K562 (cell line): ENCODE measurements at regions not wholly inside any gene's neighbourhood (a gene's known extent, or its start where the extent isn't known, plus 50 kb on each side); places are given as distances from the start of the nearest gene placed in this dataset.

Experiments
- ATAC-seq: fragments of 200-7000 bp; cut with Tn5 transposase; 3 replicates; pipeline ENCODE4 v1.9.1; 2020; ENCODE audit warnings: moderate library complexity
- BruUV-seq: library from RNA; stranded (reverse); fragments of 400-500 nt; replicated peaks from 2 replicates; lab custom pipeline; 2021; lab: Mats Ljungman, UMichigan
- CTCF ChIA-PET: fragments of 300-600 bp; formaldehyde crosslinking; extraction: SDS; loops from one replicate; lab custom pipeline; 2021; ENCODE audit warnings: low intra/inter-chr PET ratio; lab: Yijun Ruan, JAX
- POLR2A ChIA-PET: fragments of 300-600, 350-650 bp; sonication (Branson Sonifier 250); formaldehyde crosslinking; extraction: SDS; loops from one replicate; lab custom pipeline; 2021; ENCODE audit warnings: antibody characterized with exemption, inconsistent platforms; lab: Yijun Ruan, JAX
- DNase-seq, 4 experiments: peaks; one replicate each; pipeline versions ENCODE4 v3.0.0 to v3.0.0-alpha.2; 2011 to 2018; ENCODE audit warnings: low spot score in 3 of 4, mixed read lengths in 3 of 4; ENCODE audit errors: extremely low read depth in 1 of 4
- FAIRE-seq: peaks from 2 replicates; lab custom pipeline; 2011; peaks lifted over from hg19 to GRCh38; lab: Jason Lieb, UNC
- H2AFZ ChIP-seq: 2 replicates; pipeline ENCODE4 v1.6.0; 2011; ENCODE audit warnings: low read depth, low read length, control low read depth, inconsistent platforms
- H3K27ac ChIP-seq: fragments of 200-600 bp; 3 replicates; pipeline ENCODE4 v1.8.0; 2011; ENCODE audit warnings: low read depth, mild to moderate bottlenecking, control low read depth, inconsistent platforms, low read length, moderate library complexity, mixed read lengths; ENCODE audit errors: extremely low read depth
- H3K27me3 ChIP-seq, 2 experiments: fragments of 300-600 bp in 1 of 2; 2 replicates in 1 of 2; 3 replicates in 1 of 2; pipeline versions ENCODE4 v1.6.0 to v1.8.0; 2011; ENCODE audit warnings: inconsistent platforms in 2 of 2, low read length in 2 of 2, mild to moderate bottlenecking in 1 of 2, mixed read lengths in 1 of 2, moderate library complexity in 1 of 2; ENCODE audit not compliant: control insufficient read depth in 2 of 2, insufficient read depth in 2 of 2
- H3K36me3 ChIP-seq: fragments of 300-600 bp; 3 replicates; pipeline ENCODE4 v1.8.0; 2011; ENCODE audit warnings: mild to moderate bottlenecking, low read length, inconsistent platforms; ENCODE audit not compliant: control insufficient read depth, insufficient read depth
- H3K4me1 ChIP-seq, 2 experiments: fragments of 200-600 bp in 1 of 2; replicated peaks in 1 of 2; 2 replicates in 1 of 2; 3 replicates in 1 of 2; pipeline versions ENCODE4 v1.5.1 to v1.8.0; 2011; ENCODE audit warnings: inconsistent platforms in 2 of 2, low read length in 2 of 2, mild to moderate bottlenecking in 1 of 2, mixed read lengths in 1 of 2, moderate library complexity in 1 of 2; ENCODE audit not compliant: control insufficient read depth in 2 of 2, insufficient read depth in 2 of 2
- H3K4me2 ChIP-seq: 2 replicates; pipeline ENCODE4 v1.6.1; 2011; ENCODE audit warnings: low read length, control low read depth, inconsistent platforms, mixed read lengths; ENCODE audit not compliant: insufficient read depth
- H3K4me3 ChIP-seq: fragments of 200-600 bp; sonication (generic), shearing (Covaris generic); 2 replicates; pipeline ENCODE4 v1.5.1; 2016; ENCODE audit warnings: control low read depth, inconsistent platforms
- H3K79me2 ChIP-seq: fragments of 200-600 bp; 3 replicates; pipeline ENCODE4 v1.8.0; 2011; ENCODE audit warnings: low read length, inconsistent platforms; ENCODE audit not compliant: control insufficient read depth, insufficient read depth
- H3K9ac ChIP-seq, 2 experiments: 2 replicates each; pipeline versions ENCODE4 v1.6.0 to v1.6.1; 2011; ENCODE audit warnings: low read depth in 2 of 2, low read length in 2 of 2, control low read depth in 1 of 2, inconsistent platforms in 1 of 2, mild to moderate bottlenecking in 1 of 2, mixed read lengths in 1 of 2; ENCODE audit not compliant: insufficient read depth in 1 of 2
- H3K9me1 ChIP-seq: one replicate; pipeline ENCODE4 v1.6.0; 2011; ENCODE audit warnings: inconsistent platforms, mild to moderate bottlenecking, low read length, moderate library complexity; ENCODE audit not compliant: control insufficient read depth, insufficient read depth
- H3K9me3 ChIP-seq: replicated peaks from 2 replicates; pipeline ENCODE4 v1.5.1; 2011; ENCODE audit warnings: low read depth, low read length, inconsistent platforms; ENCODE audit not compliant: control insufficient read depth, insufficient read depth
- H4K20me1 ChIP-seq: replicated peaks from 2 replicates; pipeline ENCODE4 v1.6.1; 2011; ENCODE audit warnings: low read length, inconsistent platforms, mixed read lengths; ENCODE audit not compliant: control insufficient read depth, insufficient read depth
- BRCA1 ChIP-seq, 2 experiments: fragments of 450-650 bp in 1 of 2; sonication (generic) in 1 of 2; formaldehyde crosslinking in 1 of 2; IDR thresholded peaks; 2 replicates each; pipeline versions ENCODE4 v1.5.0 to v1.6.1; 2017 to 2020; ENCODE audit warnings: mild to moderate bottlenecking in 1 of 2, missing genetic modification reagents in 1 of 2
- BRF1 ChIP-seq: IDR thresholded peaks from 3 replicates; pipeline ENCODE4 v1.6.1; 2011; ENCODE audit warnings: borderline replicate concordance, mild to moderate bottlenecking; ENCODE audit not compliant: insufficient read length; ENCODE audit errors: extremely low read depth
- C11orf30 ChIP-seq: fragments of 450-650 bp; IDR thresholded peaks from 2 replicates; pipeline ENCODE4 v1.6.1; 2016; ENCODE audit warnings: low read depth, mild to moderate bottlenecking
- CBFA2T2 ChIP-seq: fragments of 450-650 bp; conservative IDR thresholded peaks from 2 replicates; pipeline ENCODE4 v1.6.1; 2017; ENCODE audit warnings: mild to moderate bottlenecking
- CREB3 ChIP-seq: fragments of 450-650 bp; conservative IDR thresholded peaks from 2 replicates; pipeline ENCODE4 v1.6.1; 2016; ENCODE audit warnings: missing genetic modification characterization, low read depth, mild to moderate bottlenecking, missing compliant biosample characterization, moderate library complexity
- ERF ChIP-seq: fragments of 450-650 bp; formaldehyde crosslinking; IDR thresholded peaks from 2 replicates; pipeline ENCODE4 v1.4.0; 2020; ENCODE audit warnings: mild to moderate bottlenecking, mixed read lengths
- FOXP4 ChIP-seq: sonication (generic); formaldehyde crosslinking; IDR thresholded peaks from 2 replicates; pipeline ENCODE4 v1.8.0; 2022; ENCODE audit warnings: mild to moderate bottlenecking, missing genetic modification reagents, borderline replicate concordance
- HCFC1 ChIP-seq: IDR thresholded peaks from 2 replicates; pipeline ENCODE4 v1.6.1; 2012; ENCODE audit warnings: low read depth, low read length, improper control_type of control experiment
- NEUROD1 ChIP-seq: fragments of 150-350 bp; IDR thresholded peaks from 2 replicates; pipeline ENCODE4 v1.6.1; 2014; ENCODE audit warnings: borderline replicate concordance, low read length, low read depth; ENCODE audit not compliant: partially characterized antibody
- NR2F6 ChIP-seq: fragments of 450-650 bp; formaldehyde crosslinking; IDR thresholded peaks from 2 replicates; pipeline ENCODE4 v1.4.0; 2020; ENCODE audit warnings: mild to moderate bottlenecking
- PHF21A ChIP-seq: fragments of 450-650 bp; IDR thresholded peaks from 2 replicates; pipeline ENCODE4 v1.6.1; 2017; ENCODE audit warnings: low read depth, borderline replicate concordance
- POU5F1 ChIP-seq: fragments of 150-350 bp; IDR thresholded peaks from 2 replicates; pipeline ENCODE4 v1.6.1; 2014; ENCODE audit warnings: borderline replicate concordance, low read length, low read depth, mild to moderate bottlenecking; ENCODE audit not compliant: partially characterized antibody
- RNF219 ChIP-seq: fragments of 250-450 bp; sonication (Bioruptor Pico); IDR thresholded peaks from 2 replicates; pipeline ENCODE4 v1.5.0; 2022; ENCODE audit warnings: mild to moderate bottlenecking
- SAP30 ChIP-seq: fragments of 200-600 bp; sonication (generic); IDR thresholded peaks from 2 replicates; pipeline ENCODE4 v1.6.1; 2012; ENCODE audit warnings: borderline replicate concordance, low read depth, mild to moderate bottlenecking, moderate library complexity, low read length, control low read depth, inconsistent platforms; ENCODE audit not compliant: insufficient read depth, poor library complexity, severe bottlenecking
- ZNF232 ChIP-seq: sonication (generic); formaldehyde crosslinking; IDR thresholded peaks from 2 replicates; pipeline ENCODE4 v1.8.0; 2022; ENCODE audit warnings: mild to moderate bottlenecking, missing genetic modification reagents
- ZNF274 ChIP-seq: IDR thresholded peaks from 2 replicates; pipeline ENCODE4 v1.6.1; 2011; ENCODE audit warnings: low read depth, mild to moderate bottlenecking, low read length, moderate library complexity, borderline replicate concordance
- ZNF584 ChIP-seq: fragments of 200-800 bp; sonication (Bioruptor generic); IDR thresholded peaks from 2 replicates; pipeline ENCODE4 v1.6.1; 2016; ENCODE audit warnings: low read depth, mild to moderate bottlenecking, missing genetic modification characterization, missing compliant biosample characterization
- ZNF778 ChIP-seq: fragments of 450-650 bp; formaldehyde crosslinking; IDR thresholded peaks from 2 replicates; pipeline ENCODE4 v1.4.0; 2020; ENCODE audit warnings: mild to moderate bottlenecking, moderate library complexity
- ZSCAN29 ChIP-seq: fragments of 450-650 bp; IDR thresholded peaks from 2 replicates; pipeline ENCODE4 v1.6.1; 2017
- WGBS: fragments of 100-300 bp; shearing (Covaris generic); methylation state at CpG from one replicate; pipeline ENCODE4 v1.1.6; 2016; ENCODE audit warnings: low coverage, mixed read lengths; ENCODE audit not compliant: insufficient coverage; ENCODE audit errors: missing lambda C conversion rate; 5-methylcytosine and 5-hydroxymethylcytosine counted together
- in situ Hi-C: fragments of 300-500 bp; cut with MboI; formaldehyde crosslinking; loops from 4 replicates; pipeline ENCODE4 v1.15.0; 2018; ENCODE audit warnings: inconsistent platforms, mixed read lengths
- intact Hi-C: fragments of 100-400 bp; cut with micrococcal nuclease; formaldehyde crosslinking; loops from 2 replicates; pipeline ENCODE4 v1.14.2; 2022

DNA sequence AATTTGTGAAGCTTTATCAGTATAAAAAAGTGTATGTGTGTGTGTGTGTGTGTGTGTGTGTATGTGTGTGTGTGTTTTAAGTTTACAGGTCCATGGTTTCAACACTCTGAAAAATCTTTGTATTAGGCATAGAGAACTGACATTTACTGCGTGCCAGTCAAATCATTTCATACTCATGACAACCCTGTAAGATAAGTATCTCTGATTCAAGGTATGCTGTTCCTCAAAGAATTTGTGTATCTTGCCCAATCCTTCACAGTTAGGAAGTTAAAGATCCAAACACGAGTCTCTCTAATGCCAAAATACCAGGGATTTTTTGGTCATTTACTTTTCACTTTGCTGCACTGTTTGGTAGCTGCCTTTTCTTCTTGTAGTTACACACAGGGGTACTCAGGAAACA is 1121.3 kb upstream of the AUTS2 start:
- no TSS peak for BruUV-seq
- no peak overlapping the region for H3K27ac ChIP-seq
- no peaks in the 10 kb centered on the region for H3K4me1 ChIP-seq
- TF ChIP-seq ZNF274 = no peak
- no peak for TF ChIP-seq CREB3 (tag)
- no peak for TF ChIP-seq ERF (CRISPR knock-in tag)
- TF ChIP-seq FOXP4 = no peak
- no peak for TF ChIP-seq ZNF778 (CRISPR knock-in tag)
- TF ChIP-seq NR2F6 (CRISPR knock-in tag) = no peak
- no peak for TF ChIP-seq BRF1
- no peak for TF ChIP-seq CBFA2T2
- TF ChIP-seq ZSCAN29 = no peak
- no peak for TF ChIP-seq NEUROD1
- TF ChIP-seq BRCA1 (IDR thresholded peaks at IDR 0.05) = no peak
- no peak for TF ChIP-seq BRCA1 (CRISPR knock-in tag; IDR thresholded peaks at IDR 0.05)
- TF ChIP-seq PHF21A = no peak
- TF ChIP-seq RNF219 = no peak
- no peak for TF ChIP-seq SAP30
- no peak for TF ChIP-seq HCFC1
- TF ChIP-seq ZNF232 (CRISPR knock-in tag) = no peak
- TF ChIP-seq ZNF584 = no peak
- no peak for TF ChIP-seq POU5F1
- no peak for TF ChIP-seq C11orf30
- H3K9me1 ChIP-seq = no peaks in the 10 kb centered on the region
- ChIA-PET CTCF (no interaction called here), POLR2A (no interaction called here)
- FAIRE-seq (no peak), DNase-seq (no peak), ATAC-seq (no peak)
- intact Hi-C loops (no loop called here), in situ Hi-C loops (no loop called here)
- no peaks in the 10 kb centered on the region for H3K36me3 ChIP-seq
- no peaks in the 10 kb centered on the region for H3K9me3 ChIP-seq
- H3K9ac ChIP-seq = no peak overlapping the region
- no peak overlapping the region for H2AFZ ChIP-seq
- no peaks in the 10 kb centered on the region for H3K79me2 ChIP-seq
- 0% methylated on average over 2 of the region's 2 CpGs for WGBS
- H4K20me1 ChIP-seq = no peaks in the 10 kb centered on the region
- H3K4me3 ChIP-seq = no peak overlapping the region
- H3K4me2 ChIP-seq = no peak overlapping the region
- no peaks in the 10 kb centered on the region; a peak in 1 of 5 replicates for H3K27me3 ChIP-seq
